Loucy (cell line): ENCODE measurements at regions not wholly inside any gene's neighbourhood (a gene's known extent, or its start where the extent isn't known, plus 50 kb on each side); places are given as distances from the start of the nearest gene placed in this dataset.

ENCODE experiments used
- H2AFZ ChIP-seq: fragments of 200-600 bp; sonication (generic); 2 replicates; pipeline ENCODE4 v1.6.0; 2016; ENCODE audit warnings: antibody characterized with exemption, mild to moderate bottlenecking, low read length, moderate library complexity
- H3F3A ChIP-seq: fragments of 200-600 bp; 2 replicates; pipeline ENCODE4 v1.6.0; 2016; ENCODE audit warnings: antibody characterized with exemption, low read depth, mild to moderate bottlenecking
- H3K27me3 ChIP-seq: fragments of 200-600 bp; sonication (generic); 2 replicates; pipeline ENCODE4 v1.6.1; 2014; ENCODE audit warnings: low read length, mild to moderate bottlenecking; ENCODE audit not compliant: insufficient read depth, poor library complexity, severe bottlenecking
- H3K36me3 ChIP-seq: fragments of 200-600 bp; sonication (generic); 2 replicates; pipeline ENCODE4 v1.6.1; 2016; ENCODE audit warnings: low read length; ENCODE audit not compliant: insufficient read depth
- H3K4me1 ChIP-seq: fragments of 200-600 bp; sonication (generic); 2 replicates; pipeline ENCODE4 v1.5.1; 2014; ENCODE audit warnings: low read length, mild to moderate bottlenecking; ENCODE audit not compliant: insufficient read depth, poor library complexity, severe bottlenecking
- H3K4me2 ChIP-seq: fragments of 200-600 bp; sonication (generic); 2 replicates; pipeline ENCODE4 v1.6.0; 2014; ENCODE audit warnings: antibody characterized with exemption, low read length, low read depth, mild to moderate bottlenecking; ENCODE audit not compliant: poor library complexity, severe bottlenecking
- H3K4me3 ChIP-seq: fragments of 200-600 bp; sonication (generic); 2 replicates; pipeline ENCODE4 v1.5.1; 2014; ENCODE audit warnings: low read length, mild to moderate bottlenecking, mixed read lengths; ENCODE audit not compliant: poor library complexity, severe bottlenecking
- H3K79me2 ChIP-seq: fragments of 200-600 bp; sonication (generic); 2 replicates; pipeline ENCODE4 v1.6.1; 2014; ENCODE audit warnings: low read length; ENCODE audit not compliant: insufficient read depth
- H3K9ac ChIP-seq: fragments of 200-600 bp; sonication (generic); 2 replicates; pipeline ENCODE4 v1.6.0; 2014; ENCODE audit warnings: mild to moderate bottlenecking, low read depth, low read length, moderate library complexity; ENCODE audit not compliant: poor library complexity, severe bottlenecking
- H3K9me2 ChIP-seq: fragments of 200-600 bp; sonication (generic); replicated peaks from 2 replicates; pipeline ENCODE4 v1.6.1; 2016; ENCODE audit warnings: low read depth, low read length, mixed read lengths
- H3K9me3 ChIP-seq: fragments of 200-600 bp; sonication (generic); 2 replicates; pipeline ENCODE4 v1.6.1; 2014; ENCODE audit warnings: mild to moderate bottlenecking, antibody characterized with exemption, low read length, low read depth; ENCODE audit not compliant: insufficient read depth
- H4K20me1 ChIP-seq: fragments of 200-600 bp; sonication (generic); 2 replicates; pipeline ENCODE4 v1.6.0; 2014; ENCODE audit warnings: antibody characterized with exemption, low read length, mild to moderate bottlenecking; ENCODE audit not compliant: insufficient read depth, poor library complexity, severe bottlenecking
- CTCF ChIP-seq: fragments of 200-600 bp; sonication (generic); conservative IDR thresholded peaks from 2 replicates; pipeline ENCODE4 v1.5.1; 2014; ENCODE audit warnings: mild to moderate bottlenecking, antibody characterized with exemption, low read length
- EZH2phosphoT487 ChIP-seq: fragments of 200-600 bp; IDR thresholded peaks from 2 replicates; pipeline ENCODE4 v1.6.1; 2018; ENCODE audit warnings: antibody characterized with exemption, mild to moderate bottlenecking, moderate library complexity, borderline replicate concordance

- H3K4me3 ChIP-seq: no peak overlapping the region
- no peak overlapping the region for H3K4me2 ChIP-seq
- no peaks in the 10 kb centered on the region for H3K4me1 ChIP-seq
- TF ChIP-seq CTCF: no peak
- TF ChIP-seq EZH2phosphoT487: no peak
- H3K9ac ChIP-seq: no peak overlapping the region
- no peaks in the 10 kb centered on the region for H3K9me3 ChIP-seq
- no peaks in the 10 kb centered on the region for H3F3A ChIP-seq
- no peaks in the 10 kb centered on the region for H4K20me1 ChIP-seq
- no peak overlapping the region for H2AFZ ChIP-seq
- no peaks in the 10 kb centered on the region for H3K9me2 ChIP-seq
- H3K79me2 ChIP-seq: no peaks in the 10 kb centered on the region
- H3K27me3 ChIP-seq: no peaks in the 10 kb centered on the region
- H3K36me3 ChIP-seq: no peaks in the 10 kb centered on the region
Observed at GRCh38 chr17:34714475-34715410, 135.4 kb downstream of the TMEM132E start.

GRCh38 chr17:34713687-34714086 is 134.3 kb downstream of the TMEM132E start:
- no peaks in the 10 kb centered on the region for H3K36me3 ChIP-seq
- H3K9ac ChIP-seq: no peak overlapping the region
- no peaks in the 10 kb centered on the region for H4K20me1 ChIP-seq
- H3K27me3 ChIP-seq: no peaks in the 10 kb centered on the region
- TF ChIP-seq CTCF: no peak
- TF ChIP-seq EZH2phosphoT487: no peak
- no peak overlapping the region for H2AFZ ChIP-seq
- no peaks in the 10 kb centered on the region for H3K9me2 ChIP-seq
- no peak overlapping the region for H3K4me2 ChIP-seq
- no peaks in the 10 kb centered on the region for H3K79me2 ChIP-seq
- no peak overlapping the region for H3K4me3 ChIP-seq
- no peaks in the 10 kb centered on the region for H3K4me1 ChIP-seq
- H3K9me3 ChIP-seq: no peaks in the 10 kb centered on the region
- no peaks in the 10 kb centered on the region for H3F3A ChIP-seq

GRCh38 chr17:34712481-34713195 is 133.3 kb downstream of the TMEM132E start:
- Histone ChIP-seq H3K4me1 (no peaks in the 10 kb centered on the region), H4K20me1 (no peaks in the 10 kb centered on the region), H3K9me3 (no peaks in the 10 kb centered on the region), H3K4me2 (no peak overlapping the region), H3F3A (no peaks in the 10 kb centered on the region), H3K9ac (no peak overlapping the region), H2AFZ (no peak overlapping the region), H3K4me3 (no peak overlapping the region), H3K79me2 (no peaks in the 10 kb centered on the region), H3K9me2 (no peaks in the 10 kb centered on the region), H3K36me3 (no peaks in the 10 kb centered on the region), H3K27me3 (no peaks in the 10 kb centered on the region)
- TF ChIP-seq CTCF (no peak), EZH2phosphoT487 (no peak)
